AG09309 (cell line): ENCODE measurements at regions not wholly inside any gene's neighbourhood (a gene's known extent, or its start where the extent isn't known, plus 50 kb on each side); places are given as distances from the start of the nearest gene placed in this dataset.

ENCODE experiments used
- DNase-seq: peaks from one replicate; pipeline ENCODE4 v3.0.0-alpha.2; 2010; ENCODE audit warnings: low read depth
- H3K4me3 ChIP-seq: 2 replicates; pipeline ENCODE4 v1.5.1; 2011; ENCODE audit warnings: mild to moderate bottlenecking, low read depth, low read length, moderate library complexity; ENCODE audit not compliant: control insufficient read depth
- CTCF ChIP-seq: IDR thresholded peaks from 2 replicates; pipeline ENCODE4 v1.5.1; 2011; ENCODE audit warnings: mild to moderate bottlenecking, low read depth, low read length, inconsistent platforms; ENCODE audit not compliant: insufficient read depth, control insufficient read depth; ENCODE audit errors: missing control alignments

- no peak overlapping the region for H3K4me3 ChIP-seq
Measured at GRCh38 chr9:96126321-96126881, 175.6 kb downstream of the HSD17B3 start.

DNA sequence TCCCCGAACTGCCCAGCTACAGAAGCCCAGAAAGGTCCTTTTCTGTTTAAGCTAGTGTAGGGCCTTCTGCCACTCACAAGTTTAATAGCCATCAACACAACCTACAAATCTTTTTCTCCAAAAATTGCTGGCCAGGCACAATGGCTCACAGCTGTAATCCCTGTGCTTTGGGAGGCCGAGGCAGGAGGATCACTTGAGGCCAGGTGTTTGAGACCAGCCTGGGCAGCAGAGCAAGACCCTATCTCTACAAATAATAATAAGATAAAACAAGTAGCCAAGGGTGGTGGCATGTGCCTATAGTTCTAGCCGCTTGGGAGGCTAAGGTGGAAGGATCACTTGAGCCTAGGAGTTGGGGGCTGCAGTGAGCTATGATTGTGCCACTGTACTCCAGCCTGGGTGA, 176.4 kb downstream of the HSD17B3 start:
- no peak for TF ChIP-seq CTCF
- no peak for DNase-seq
- H3K4me3 ChIP-seq, result no peak overlapping the region

More at GRCh38 chr9:96126321-96126881, 175.6 kb downstream of the HSD17B3 start:
- no peak for DNase-seq
- TF ChIP-seq CTCF, result no peak

- H3K4me3 ChIP-seq, result no peak overlapping the region
- no peak for TF ChIP-seq CTCF
- no peak for DNase-seq
Measured at GRCh38 chr9:96122751-96123150, 179.2 kb downstream of the HSD17B3 start.

DNA sequence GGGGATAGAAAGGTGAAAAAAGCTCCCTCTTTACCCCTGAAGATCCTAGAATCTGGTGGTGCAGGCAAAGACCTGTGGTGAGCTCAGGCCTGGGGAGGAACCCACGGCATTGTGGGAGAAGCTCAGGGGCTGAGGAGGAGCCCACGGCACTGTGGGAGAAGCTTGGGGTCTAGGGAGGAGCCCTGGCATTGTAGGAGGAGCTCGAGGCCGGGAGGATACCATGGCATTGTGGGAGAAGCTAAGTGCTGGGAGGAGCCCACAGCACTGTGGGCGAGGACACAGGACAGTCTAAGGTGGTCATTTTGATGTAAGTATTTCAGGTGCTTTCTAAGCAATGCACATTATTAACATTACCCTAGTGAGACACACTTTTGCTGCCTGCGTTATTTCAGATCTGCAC, 179.7 kb downstream of the HSD17B3 start:
- TF ChIP-seq CTCF, result no peak
- no peak for DNase-seq
- no peak overlapping the region for H3K4me3 ChIP-seq

GRCh38 chr9:96121136-96121535, 180.8 kb downstream of the HSD17B3 start:
- H3K4me3 ChIP-seq, result no peak overlapping the region
- no peak for DNase-seq
- no peak for TF ChIP-seq CTCF

DNA sequence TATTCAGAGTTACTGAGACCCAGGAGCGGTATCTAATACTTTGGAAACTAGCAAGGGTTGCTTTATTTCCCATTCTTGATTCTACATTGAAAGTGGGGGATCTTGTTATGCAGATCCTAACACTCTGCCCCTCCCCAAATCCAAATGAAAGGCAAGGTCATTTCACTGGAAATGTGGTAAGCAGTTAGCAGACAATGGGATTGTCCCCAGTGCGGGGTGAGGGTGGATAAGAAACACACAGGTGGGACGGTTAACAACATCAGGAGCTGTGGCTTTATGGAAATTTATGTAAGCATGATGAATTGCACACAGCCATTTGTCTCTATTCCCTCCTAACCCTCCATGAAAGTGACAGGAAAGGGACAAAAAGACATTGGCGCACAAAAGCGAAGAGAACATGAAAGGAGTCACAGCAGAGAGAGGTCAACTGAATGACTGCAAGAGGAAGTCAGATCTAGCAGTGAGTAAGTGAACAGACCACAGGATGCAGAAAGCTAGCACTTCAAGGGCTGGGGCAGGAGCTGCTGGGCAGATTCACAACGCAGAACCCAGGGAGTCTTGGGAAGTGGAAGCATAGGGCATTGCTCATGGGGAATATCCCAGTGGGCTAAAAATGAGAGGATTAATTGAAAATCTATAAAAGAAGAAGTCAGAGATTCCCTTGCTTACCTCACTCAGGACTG, 184.4 kb downstream of the HSD17B3 start:
- no peak for TF ChIP-seq CTCF
- DNase-seq, result no peak
- H3K4me3 ChIP-seq, result no peak overlapping the region
